Ascending aorta (tissue), 2 donors: ENCODE measurements at regions not wholly inside any gene's neighbourhood (a gene's known extent, or its start where the extent isn't known, plus 50 kb on each side); places are given as distances from the start of the nearest gene placed in this dataset.

ENCODE experiments used
- DNase-seq, 2 donors: peaks; one replicate each; pipeline ENCODE4 v3.0.0-alpha.2; 2019; ENCODE audit warnings: low spot score in 2 of 2
- H3K27ac ChIP-seq, 2 donors: fragments of 200-600 bp; sonication (generic); one replicate each; pipeline ENCODE4 v1.5.1; 2016 to 2017; ENCODE audit warnings: mild to moderate bottlenecking in 1 of 2
- H3K27me3 ChIP-seq: fragments of 200-600 bp; sonication (generic); one replicate; pipeline ENCODE4 v1.5.1; 2017
- H3K36me3 ChIP-seq, 2 donors: fragments of 200-600 bp; sonication (generic); one replicate each; pipeline ENCODE4 v1.5.1; 2016
- H3K4me1 ChIP-seq, 2 donors: fragments of 200-600 bp; sonication (generic); one replicate each; pipeline ENCODE4 v1.5.1; 2016 to 2017; ENCODE audit warnings: mild to moderate bottlenecking in 1 of 2
- H3K4me3 ChIP-seq, 2 donors: fragments of 200-600 bp; sonication (generic); one replicate each; pipeline ENCODE4 v1.5.1; 2016 to 2017; ENCODE audit warnings: mild to moderate bottlenecking in 1 of 2
- H3K9me3 ChIP-seq, 2 donors: fragments of 200-600 bp; sonication (generic); one replicate each; pipeline ENCODE4 v1.5.1; 2016
- CTCF ChIP-seq, 3 experiments: fragments of 200-600 bp in 2 of 3; fragments of 450-650 bp in 1 of 3; sonication (generic) in 2 of 3; IDR thresholded peaks; one replicate each; pipeline ENCODE4 v1.5.1; 2016 to 2019; ENCODE audit warnings: antibody characterized with exemption in 3 of 3, mild to moderate bottlenecking in 1 of 3, moderate library complexity in 1 of 3
- intact Hi-C: fragments of 100-400 bp; cut with DNase I; formaldehyde crosslinking; loops from one replicate; pipeline ENCODE4 v1.15.1; 2023

- Histone ChIP-seq H3K27ac (no peak overlapping the region), H3K27me3 (no peaks in the 10 kb centered on the region), H3K9me3 (no peaks in the 10 kb centered on the region), H3K4me3 (no peak overlapping the region), H3K4me1 (no peaks in the 10 kb centered on the region), H3K36me3 (no peaks in the 10 kb centered on the region)
- no peak for DNase-seq
- intact Hi-C loops, result no loop called here
- no peak for TF ChIP-seq CTCF (IDR thresholded peaks at IDR 0.05)
Measured at GRCh38 chr5:93359296-93359959, 221.6 kb downstream of the NR2F1-AS1 start.

GRCh38 chr5:93358176-93358575 lies 222.8 kb downstream of the NR2F1-AS1 start:
- no peak for TF ChIP-seq CTCF (IDR thresholded peaks at IDR 0.05)
- no peak overlapping the region for H3K27ac ChIP-seq

GRCh38 chr5:93357686-93358085 lies 223.3 kb downstream of the NR2F1-AS1 start:
- no peaks in the 10 kb centered on the region for H3K36me3 ChIP-seq
- TF ChIP-seq CTCF (IDR thresholded peaks at IDR 0.05), result no peak
- H3K4me3 ChIP-seq, result no peak overlapping the region
- intact Hi-C loops, result no loop called here
- H3K9me3 ChIP-seq, result no peaks in the 10 kb centered on the region
- no peaks in the 10 kb centered on the region for H3K4me1 ChIP-seq
- no peak overlapping the region for H3K27ac ChIP-seq
- no peak for DNase-seq
- H3K27me3 ChIP-seq, result no peaks in the 10 kb centered on the region

More at GRCh38 chr5:93358176-93358575, 222.8 kb downstream of the NR2F1-AS1 start:
- no peaks in the 10 kb centered on the region for H3K4me1 ChIP-seq
- H3K4me3 ChIP-seq, result no peak overlapping the region
- H3K27me3 ChIP-seq, result no peaks in the 10 kb centered on the region
- H3K9me3 ChIP-seq, result no peaks in the 10 kb centered on the region
- H3K36me3 ChIP-seq, result no peaks in the 10 kb centered on the region
- intact Hi-C loops, result no loop called here
- no peak for DNase-seq

GRCh38 chr5:93355691-93356090 lies 225.3 kb downstream of the NR2F1-AS1 start:
- no peak for TF ChIP-seq CTCF (IDR thresholded peaks at IDR 0.05)
- H3K36me3 ChIP-seq, result no peaks in the 10 kb centered on the region
- no peak for DNase-seq
- H3K4me1 ChIP-seq, result no peaks in the 10 kb centered on the region
- intact Hi-C loops, result no loop called here
- H3K27ac ChIP-seq, result no peak overlapping the region
- no peaks in the 10 kb centered on the region for H3K27me3 ChIP-seq
- no peaks in the 10 kb centered on the region for H3K9me3 ChIP-seq
- H3K4me3 ChIP-seq, result no peak overlapping the region

- H3K27ac ChIP-seq, result no peak overlapping the region
Measured at GRCh38 chr5:93352186-93352585, 228.8 kb downstream of the NR2F1-AS1 start.

More at GRCh38 chr5:93352186-93352585, 228.8 kb downstream of the NR2F1-AS1 start:
- TF ChIP-seq CTCF (IDR thresholded peaks at IDR 0.05), result no peak
- Histone ChIP-seq H3K9me3 (no peaks in the 10 kb centered on the region), H3K4me3 (no peak overlapping the region), H3K36me3 (no peaks in the 10 kb centered on the region), H3K4me1 (no peaks in the 10 kb centered on the region), H3K27me3 (no peaks in the 10 kb centered on the region)
- no peak for DNase-seq
- intact Hi-C loops, result no loop called here
